Glutamatergic neuron (in vitro differentiated cells): ENCODE measurements at regions not wholly inside any gene's neighbourhood (a gene's known extent, or its start where the extent isn't known, plus 50 kb on each side); places are given as distances from the start of the nearest gene placed in this dataset.
"Not testable (repeated sequence)": the region's sequence is repeated elsewhere in the genome, so short reads cannot be mapped to it uniquely, and the experiment has no call there.

ENCODE experiments used
- DNase-seq: peaks from one replicate; pipeline ENCODE4 v3.0.0; 2022
- H3K27ac Mint-ChIP-seq: one replicate; pipeline ENCODE4 v1.8.0; 2020; ENCODE audit warnings: mild to moderate bottlenecking, mixed read lengths, inconsistent platforms; ENCODE audit not compliant: unreplicated experiment
- H3K27me3 Mint-ChIP-seq: one replicate; pipeline ENCODE4 v1.8.0; 2020; ENCODE audit warnings: mild to moderate bottlenecking, moderate library complexity, mixed read lengths, inconsistent platforms; ENCODE audit not compliant: unreplicated experiment
- H3K36me3 Mint-ChIP-seq: one replicate; pipeline ENCODE4 v1.8.0; 2020; ENCODE audit warnings: mild to moderate bottlenecking, mixed read lengths, inconsistent platforms; ENCODE audit not compliant: unreplicated experiment
- H3K4me1 Mint-ChIP-seq: one replicate; pipeline ENCODE4 v1.8.0; 2020; ENCODE audit warnings: mild to moderate bottlenecking, low read depth, mixed read lengths, inconsistent platforms; ENCODE audit not compliant: unreplicated experiment
- H3K4me3 Mint-ChIP-seq: one replicate; pipeline ENCODE4 v1.8.0; 2020; ENCODE audit warnings: mild to moderate bottlenecking, mixed read lengths, inconsistent platforms; ENCODE audit not compliant: unreplicated experiment
- H3K9me3 Mint-ChIP-seq: one replicate; pipeline ENCODE4 v1.8.0; 2020; ENCODE audit warnings: mild to moderate bottlenecking, moderate library complexity, mixed read lengths, inconsistent platforms; ENCODE audit not compliant: unreplicated experiment
- CTCF ChIP-seq: fragments of 200-600 bp; sonication (generic); IDR thresholded peaks from one replicate; pipeline ENCODE4 v1.5.0; 2021; ENCODE audit not compliant: partially characterized antibody, unreplicated experiment

GRCh38 chr9:108743901-108744371 lies 111.8 kb downstream of the ACTL7B start:
- Mint-ChIP-seq H3K27ac (peak overlapping the region; percentile 78), H3K27me3 (peaks cover 11% of the 10 kb centered on the region), H3K9me3 (peaks cover 13% of the 10 kb centered on the region), H3K4me3 (peak overlapping the region; percentile 12), H3K4me1 (peaks cover 14% of the 10 kb centered on the region), H3K36me3 (no peaks in the 10 kb centered on the region)
- DNase-seq: peak; percentile 68
- TF ChIP-seq CTCF: no peak

DNA sequence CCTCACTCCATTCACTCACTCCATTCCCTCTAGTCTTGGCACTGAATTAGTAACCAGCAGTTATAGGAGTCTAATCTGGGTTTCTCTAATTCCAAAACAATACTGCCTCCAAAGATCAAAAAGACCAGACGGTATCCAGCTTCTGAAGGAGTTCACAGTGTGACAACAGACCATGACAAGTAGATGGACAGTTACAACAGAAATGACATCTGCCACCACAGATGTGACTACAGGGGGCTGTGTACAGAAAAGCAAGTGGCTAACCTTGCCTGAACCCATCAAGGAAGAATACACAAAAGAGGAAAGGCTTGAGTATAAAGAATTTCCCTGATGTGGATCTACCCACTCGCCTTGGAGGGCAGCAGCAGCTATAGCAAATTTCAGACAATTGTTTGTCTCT lies 112.4 kb downstream of the ACTL7B start:
- peak overlapping the region; percentile 78 for H3K27ac Mint-ChIP-seq

DNA sequence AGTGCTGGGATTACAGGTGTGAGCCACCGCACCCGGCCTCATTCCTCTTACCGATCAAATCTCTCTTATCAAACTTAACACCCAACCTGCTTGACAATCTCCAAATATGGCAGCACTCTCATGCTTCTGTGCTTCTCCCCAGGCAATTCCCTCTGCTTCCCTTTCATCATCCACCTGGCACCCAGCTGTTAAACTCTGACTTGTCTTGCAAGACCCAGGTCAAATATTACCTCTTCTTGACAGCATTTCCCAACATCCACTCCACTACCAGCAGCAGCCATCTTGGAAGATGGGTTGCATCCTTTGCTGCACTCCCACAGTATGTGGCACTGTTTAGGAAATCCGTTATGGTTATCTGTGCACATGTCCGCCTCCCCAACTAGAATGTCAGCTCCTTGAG lies 113.6 kb downstream of the ACTL7B start:
- peaks cover 13% of the 10 kb centered on the region for H3K9me3 Mint-ChIP-seq
- H3K27me3 Mint-ChIP-seq: peaks cover 11% of the 10 kb centered on the region
- no peak for DNase-seq
- TF ChIP-seq CTCF: no peak
- peaks cover 14% of the 10 kb centered on the region for H3K4me1 Mint-ChIP-seq
- no peak overlapping the region for H3K27ac Mint-ChIP-seq
- no peaks in the 10 kb centered on the region for H3K36me3 Mint-ChIP-seq
- no peak overlapping the region for H3K4me3 Mint-ChIP-seq

More for the DNA sequence above, 112.4 kb downstream of the ACTL7B start:
- H3K4me3 Mint-ChIP-seq: peak overlapping the region; percentile 12
- H3K27me3 Mint-ChIP-seq: peaks cover 11% of the 10 kb centered on the region
- no peak for TF ChIP-seq CTCF
- no peaks in the 10 kb centered on the region for H3K36me3 Mint-ChIP-seq
- DNase-seq: no peak
- peaks cover 13% of the 10 kb centered on the region for H3K9me3 Mint-ChIP-seq
- H3K4me1 Mint-ChIP-seq: peaks cover 14% of the 10 kb centered on the region

DNA sequence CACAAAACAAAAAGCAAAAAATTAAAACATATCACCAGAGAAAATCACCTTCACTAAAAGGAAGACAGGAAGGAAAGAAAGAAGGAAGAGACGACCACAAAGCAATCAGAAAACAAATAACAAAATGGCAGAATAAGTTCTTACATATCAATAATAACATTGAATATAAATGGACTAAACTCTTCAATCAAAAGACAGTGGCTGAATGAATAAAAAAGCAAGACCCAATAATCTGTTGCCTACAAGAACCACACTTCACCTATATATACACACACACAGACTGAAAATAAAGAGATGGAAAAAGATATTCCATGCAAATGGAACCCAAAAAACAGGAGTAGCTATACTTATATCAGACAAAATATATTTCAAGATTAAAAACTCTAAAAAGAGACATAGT lies 124.5 kb downstream of the ACTL7B start:
- DNase-seq, H3K9me3 Mint-ChIP-seq, H3K27ac Mint-ChIP-seq, H3K36me3 Mint-ChIP-seq, H3K4me3 Mint-ChIP-seq, H3K27me3 Mint-ChIP-seq, H3K4me1 Mint-ChIP-seq: not testable (repeated sequence)

- H3K36me3 Mint-ChIP-seq: no peaks in the 10 kb centered on the region
Observed at GRCh38 chr9:108727580-108728111, 128.1 kb downstream of the ACTL7B start.

More at GRCh38 chr9:108727580-108728111, 128.1 kb downstream of the ACTL7B start:
- no peak for DNase-seq
- H3K9me3 Mint-ChIP-seq: peaks cover 2% of the 10 kb centered on the region
- H3K4me1 Mint-ChIP-seq: no peaks in the 10 kb centered on the region
- no peak overlapping the region for H3K4me3 Mint-ChIP-seq
- no peak overlapping the region for H3K27ac Mint-ChIP-seq
- H3K27me3 Mint-ChIP-seq: no peaks in the 10 kb centered on the region
- TF ChIP-seq CTCF: no peak
